GM12873 (cell line): ENCODE measurements at regions not wholly inside any gene's neighbourhood (a gene's known extent, or its start where the extent isn't known, plus 50 kb on each side); places are given as distances from the start of the nearest gene placed in this dataset.

Experiments used
- CTCF ChIP-seq: IDR thresholded peaks from 2 replicates; pipeline ENCODE4 v1.5.1; 2012; ENCODE audit warnings: low read depth, mild to moderate bottlenecking, moderate library complexity, low read length, control low read depth; ENCODE audit not compliant: insufficient read depth; ENCODE audit errors: missing control alignments

DNA sequence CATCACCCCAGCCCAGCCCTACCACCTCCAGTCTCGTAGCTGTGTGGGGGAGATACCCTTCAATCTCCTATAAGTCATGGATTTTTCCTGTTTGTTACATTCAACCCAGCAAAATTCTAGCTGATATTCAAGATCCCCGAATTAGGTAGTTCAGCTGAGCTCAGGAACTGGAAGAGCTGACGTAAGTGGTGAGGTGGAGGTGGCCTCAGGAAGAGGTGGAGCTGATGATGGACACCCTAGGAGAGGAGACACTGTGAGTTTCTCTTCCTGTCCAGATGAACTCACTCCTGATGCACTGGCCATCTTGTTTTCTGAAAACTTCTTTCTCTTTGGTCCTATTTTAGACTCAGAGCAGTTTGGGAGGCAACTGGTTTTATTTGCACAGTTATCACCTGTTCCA lies 90.5 kb upstream of the PITRM1 start:
- no peak for TF ChIP-seq CTCF

DNA sequence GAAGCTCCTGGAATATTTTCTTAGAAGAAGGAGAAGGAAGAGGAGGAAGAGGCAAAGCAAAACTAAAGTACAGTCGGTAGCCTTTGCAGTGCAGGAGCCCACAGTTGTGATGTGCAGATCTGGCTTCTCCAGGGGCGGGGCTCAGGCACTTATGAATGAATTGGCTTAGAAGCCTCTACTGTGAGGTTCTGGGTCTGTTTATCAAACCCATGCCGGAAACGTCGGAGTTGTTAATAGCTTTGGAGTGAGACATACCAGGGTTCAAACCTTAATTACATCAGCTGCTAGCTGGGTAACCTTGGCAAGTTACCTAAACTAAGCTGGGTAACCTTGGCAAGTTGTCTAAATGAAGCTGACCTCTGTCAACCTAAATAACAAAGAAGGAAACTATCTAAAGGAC lies 89.3 kb upstream of the PITRM1 start:
- TF ChIP-seq CTCF = no peak

DNA sequence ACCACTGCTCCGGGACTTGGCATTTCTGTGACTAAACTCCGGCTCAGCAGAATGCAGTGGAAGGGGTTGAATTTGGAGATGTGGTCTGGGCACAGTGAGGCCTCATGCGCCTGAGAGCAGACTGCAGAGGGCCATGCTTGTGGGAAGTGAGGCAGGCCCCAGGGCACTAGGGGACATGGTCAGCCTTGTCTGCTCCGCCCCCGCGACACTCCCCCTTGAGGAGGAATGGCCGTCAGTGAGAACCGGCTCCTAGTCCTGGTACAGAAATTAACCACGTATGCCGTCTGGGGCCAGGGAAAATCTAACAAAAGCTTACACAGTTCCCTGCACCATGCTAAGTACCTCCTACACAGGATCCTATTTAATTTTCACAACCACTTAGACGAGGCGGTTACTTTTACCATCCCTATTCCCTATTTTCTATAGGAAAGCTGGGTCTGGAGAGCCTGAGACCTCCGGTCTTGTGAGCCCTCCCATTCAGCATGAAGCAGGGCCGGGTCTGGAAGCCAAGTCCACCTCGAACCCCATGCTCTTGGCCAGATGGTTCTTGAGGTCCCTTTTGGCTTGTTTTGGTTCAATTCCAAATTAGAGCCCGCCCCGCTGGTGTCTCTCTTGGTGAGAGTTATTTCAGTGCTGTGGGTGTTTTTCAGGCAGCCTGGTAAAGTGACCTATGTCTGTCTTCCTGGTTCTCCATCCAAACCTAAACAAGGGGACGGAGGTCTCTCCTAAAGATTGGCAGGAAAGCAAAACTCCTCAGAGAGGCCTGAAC lies 87.7 kb upstream of the PITRM1 start:
- no peak for TF ChIP-seq CTCF

- no peak for TF ChIP-seq CTCF
These were observed 86.9 kb upstream of the PITRM1 start for GRCh38 chr10:3259499-3259898.

DNA sequence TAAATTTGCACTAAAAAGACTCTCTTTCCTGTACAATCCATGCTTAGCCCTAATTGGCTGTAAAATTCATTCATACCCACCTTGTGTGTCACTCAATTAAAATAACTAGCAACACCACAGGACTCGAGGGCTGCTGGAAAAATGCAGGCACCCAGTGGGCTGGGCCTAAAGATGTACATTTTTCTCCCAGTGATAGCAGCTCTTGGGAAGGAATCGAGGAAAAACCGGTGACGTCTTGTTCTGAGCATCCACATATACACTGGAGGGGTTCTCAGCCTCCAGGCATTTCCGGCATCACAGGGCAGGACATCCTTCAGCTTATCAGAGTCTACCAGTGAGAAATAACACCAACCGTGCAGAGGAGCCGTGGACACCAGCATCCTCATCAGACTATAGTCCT lies 85.8 kb upstream of the PITRM1 start:
- no peak for TF ChIP-seq CTCF

DNA sequence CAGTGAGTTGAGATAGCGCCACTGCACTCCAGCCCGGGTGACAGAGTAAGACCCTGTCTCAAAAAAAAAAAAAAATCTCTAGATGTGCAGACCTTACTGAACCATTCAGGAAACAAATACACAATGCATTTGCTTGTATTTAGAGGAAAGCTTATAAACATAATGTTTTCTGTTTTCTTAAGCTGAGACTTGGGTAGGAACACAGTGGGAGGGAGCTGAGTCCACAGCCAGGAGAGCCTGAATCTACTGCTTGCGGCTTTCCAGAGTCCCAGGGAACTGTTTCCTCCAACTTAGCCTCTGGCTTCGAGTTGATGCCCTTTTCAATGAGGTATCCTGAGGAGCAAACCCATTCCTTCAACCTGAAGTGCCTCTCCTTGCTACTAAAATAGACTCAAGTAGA lies 83.0 kb upstream of the PITRM1 start:
- no peak for TF ChIP-seq CTCF

GRCh38 chr10:3255075-3255474 lies 82.5 kb upstream of the PITRM1 start:
- no peak for TF ChIP-seq CTCF
